Activated naive CD8-positive, alpha-beta T cell treated with anti-CD3 and anti-CD28 coated beads, Interleukin-2, amount 10 ng/mL, durations not matched to agents 7 days and 5 days (primary cell): ENCODE measurements at regions not wholly inside any gene's neighbourhood (a gene's known extent, or its start where the extent isn't known, plus 50 kb on each side); places are given as distances from the start of the nearest gene placed in this dataset.

Experiments
- ATAC-seq: fragments of 150-1000 bp; cut with Tn5 transposase; one replicate; pipeline ENCODE4 v1.10.0; 2021; ENCODE audit warnings: low read depth, moderate library complexity
- POLR2A ChIA-PET: fragments of 350-600 bp; sonication (Branson Sonifier 250); formaldehyde crosslinking; loops from one replicate; lab custom pipeline; 2021; ENCODE audit warnings: antibody characterized with exemption; lab: Charles Lee
- DNase-seq: peaks from one replicate; pipeline ENCODE4 v3.0.0; 2021
- H3K27ac Mint-ChIP-seq: one replicate; pipeline ENCODE4 v1.8.0; 2022; ENCODE audit warnings: mild to moderate bottlenecking, mixed read lengths
- H3K27me3 Mint-ChIP-seq: one replicate; pipeline ENCODE4 v1.8.0; 2022; ENCODE audit warnings: mild to moderate bottlenecking, moderate library complexity, mixed read lengths
- H3K36me3 Mint-ChIP-seq: one replicate; pipeline ENCODE4 v1.8.0; 2021; ENCODE audit warnings: mild to moderate bottlenecking, mixed read lengths
- H3K4me1 Mint-ChIP-seq: one replicate; pipeline ENCODE4 v1.8.0; 2021; ENCODE audit warnings: mixed read lengths
- H3K4me3 Mint-ChIP-seq: one replicate; pipeline ENCODE4 v1.8.0; 2022; ENCODE audit warnings: mild to moderate bottlenecking, moderate library complexity, mixed read lengths
- H3K9me3 Mint-ChIP-seq: one replicate; pipeline ENCODE4 v1.8.0; 2021; ENCODE audit warnings: mixed read lengths

GRCh38 chr4:135777361-135777760, 1575.8 kb upstream of the PABPC4L start:
- Mint-ChIP-seq H3K36me3 (no peaks in the 10 kb centered on the region), H3K27ac (no peak overlapping the region), H3K4me3 (no peak overlapping the region), H3K27me3 (no peaks in the 10 kb centered on the region), H3K9me3 (peaks cover 1% of the 10 kb centered on the region), H3K4me1 (no peaks in the 10 kb centered on the region)
- POLR2A ChIA-PET, result no interaction called here
- no peak for DNase-seq
- ATAC-seq, result no peak

- peaks cover 1% of the 10 kb centered on the region for H3K9me3 Mint-ChIP-seq
- POLR2A ChIA-PET, result no interaction called here
- DNase-seq (no peak), ATAC-seq (no peak)
- H3K36me3 Mint-ChIP-seq, result no peaks in the 10 kb centered on the region
- no peaks in the 10 kb centered on the region for H3K27me3 Mint-ChIP-seq
- no peaks in the 10 kb centered on the region for H3K4me1 Mint-ChIP-seq
- no peak overlapping the region for H3K27ac Mint-ChIP-seq
- no peak overlapping the region for H3K4me3 Mint-ChIP-seq
Measured at GRCh38 chr4:135775909-135776308, 1574.3 kb upstream of the PABPC4L start.

- Mint-ChIP-seq H3K27ac (no peak overlapping the region), H3K9me3 (peaks cover 7% of the 10 kb centered on the region), H3K4me3 (no peak overlapping the region), H3K4me1 (no peaks in the 10 kb centered on the region), H3K36me3 (no peaks in the 10 kb centered on the region), H3K27me3 (no peaks in the 10 kb centered on the region)
- no peak for ATAC-seq
- DNase-seq, result no peak
- POLR2A ChIA-PET, result no interaction called here
Measured at GRCh38 chr4:135770505-135770904, 1568.9 kb upstream of the PABPC4L start.

- Mint-ChIP-seq H3K4me1 (no peaks in the 10 kb centered on the region), H3K27ac (no peak overlapping the region), H3K36me3 (no peaks in the 10 kb centered on the region), H3K27me3 (no peaks in the 10 kb centered on the region), H3K9me3 (peaks cover 3% of the 10 kb centered on the region), H3K4me3 (no peak overlapping the region)
- no peak for ATAC-seq
- no peak for DNase-seq
- POLR2A ChIA-PET, result no interaction called here
Measured at GRCh38 chr4:135744928-135745327, 1543.3 kb upstream of the PABPC4L start.

- Mint-ChIP-seq H3K9me3 (no peaks in the 10 kb centered on the region), H3K36me3 (no peaks in the 10 kb centered on the region), H3K27ac (no peak overlapping the region), H3K4me3 (no peak overlapping the region), H3K4me1 (no peaks in the 10 kb centered on the region), H3K27me3 (no peaks in the 10 kb centered on the region)
- ATAC-seq (no peak), DNase-seq (no peak)
- POLR2A ChIA-PET, result no interaction called here
Measured at GRCh38 chr4:135741583-135741982, 1540.0 kb upstream of the PABPC4L start.

- Mint-ChIP-seq H3K4me1 (no peaks in the 10 kb centered on the region), H3K9me3 (no peaks in the 10 kb centered on the region), H3K36me3 (no peaks in the 10 kb centered on the region), H3K4me3 (no peak overlapping the region), H3K27ac (no peak overlapping the region), H3K27me3 (no peaks in the 10 kb centered on the region)
- POLR2A ChIA-PET, result no interaction called here
- DNase-seq, result no peak
- ATAC-seq, result no peak
Measured at GRCh38 chr4:135739354-135739753, 1537.8 kb upstream of the PABPC4L start.

- DNase-seq (no peak), ATAC-seq (no peak)
- H3K27ac Mint-ChIP-seq, result no peak overlapping the region
- H3K4me1 Mint-ChIP-seq, result no peaks in the 10 kb centered on the region
- H3K9me3 Mint-ChIP-seq, result peaks cover 5% of the 10 kb centered on the region
- no peak overlapping the region for H3K4me3 Mint-ChIP-seq
- no peaks in the 10 kb centered on the region for H3K36me3 Mint-ChIP-seq
- H3K27me3 Mint-ChIP-seq, result no peaks in the 10 kb centered on the region
- POLR2A ChIA-PET, result no interaction called here
Measured at GRCh38 chr4:135735512-135735911, 1533.9 kb upstream of the PABPC4L start.

- Mint-ChIP-seq H3K4me1 (no peaks in the 10 kb centered on the region), H3K4me3 (no peak overlapping the region), H3K36me3 (no peaks in the 10 kb centered on the region), H3K27ac (no peak overlapping the region), H3K9me3 (peaks cover 5% of the 10 kb centered on the region), H3K27me3 (no peaks in the 10 kb centered on the region)
- ATAC-seq, result no peak
- POLR2A ChIA-PET, result no interaction called here
- DNase-seq, result no peak
Measured at GRCh38 chr4:135732448-135732847, 1530.9 kb upstream of the PABPC4L start.

GRCh38 chr4:135731682-135732081, 1530.1 kb upstream of the PABPC4L start:
- H3K4me1 Mint-ChIP-seq, result no peaks in the 10 kb centered on the region
- POLR2A ChIA-PET, result no interaction called here
- no peak for DNase-seq
- H3K27me3 Mint-ChIP-seq, result no peaks in the 10 kb centered on the region
- peaks cover 9% of the 10 kb centered on the region for H3K9me3 Mint-ChIP-seq
- H3K36me3 Mint-ChIP-seq, result no peaks in the 10 kb centered on the region
- ATAC-seq, result no peak
- H3K27ac Mint-ChIP-seq, result no peak overlapping the region
- H3K4me3 Mint-ChIP-seq, result no peak overlapping the region

- Mint-ChIP-seq H3K27me3 (no peaks in the 10 kb centered on the region), H3K36me3 (no peaks in the 10 kb centered on the region), H3K9me3 (peaks cover 5% of the 10 kb centered on the region), H3K27ac (no peak overlapping the region), H3K4me3 (no peak overlapping the region), H3K4me1 (no peaks in the 10 kb centered on the region)
- POLR2A ChIA-PET, result no interaction called here
- ATAC-seq, result no peak
- DNase-seq, result no peak
Measured at GRCh38 chr4:135724421-135724820, 1522.8 kb upstream of the PABPC4L start.

- H3K4me3 Mint-ChIP-seq, result no peak overlapping the region
- no peak overlapping the region for H3K27ac Mint-ChIP-seq
- peaks cover 1% of the 10 kb centered on the region for H3K9me3 Mint-ChIP-seq
- no peaks in the 10 kb centered on the region for H3K36me3 Mint-ChIP-seq
- POLR2A ChIA-PET, result no interaction called here
- no peak for ATAC-seq
- no peaks in the 10 kb centered on the region for H3K4me1 Mint-ChIP-seq
- DNase-seq, result no peak
- H3K27me3 Mint-ChIP-seq, result no peaks in the 10 kb centered on the region
Measured at GRCh38 chr4:135718019-135718418, 1516.4 kb upstream of the PABPC4L start.

GRCh38 chr4:135705343-135705742, 1503.8 kb upstream of the PABPC4L start:
- no peak for DNase-seq
- Mint-ChIP-seq H3K9me3 (peaks cover 2% of the 10 kb centered on the region), H3K36me3 (no peaks in the 10 kb centered on the region), H3K27ac (no peak overlapping the region), H3K4me1 (no peaks in the 10 kb centered on the region), H3K27me3 (no peaks in the 10 kb centered on the region), H3K4me3 (no peak overlapping the region)
- POLR2A ChIA-PET, result no interaction called here
- ATAC-seq, result no peak

GRCh38 chr4:135694066-135694465, 1492.5 kb upstream of the PABPC4L start:
- H3K36me3 Mint-ChIP-seq, result no peaks in the 10 kb centered on the region
- H3K27ac Mint-ChIP-seq, result no peak overlapping the region
- POLR2A ChIA-PET, result no interaction called here
- H3K9me3 Mint-ChIP-seq, result peaks cover 10% of the 10 kb centered on the region
- DNase-seq (no peak), ATAC-seq (no peak)
- no peaks in the 10 kb centered on the region for H3K4me1 Mint-ChIP-seq
- no peaks in the 10 kb centered on the region for H3K27me3 Mint-ChIP-seq
- no peak overlapping the region for H3K4me3 Mint-ChIP-seq

GRCh38 chr4:135684001-135684400, 1482.4 kb upstream of the PABPC4L start:
- H3K4me1 Mint-ChIP-seq, result no peaks in the 10 kb centered on the region
- H3K27me3 Mint-ChIP-seq, result no peaks in the 10 kb centered on the region
- ATAC-seq, result no peak
- DNase-seq, result no peak
- H3K9me3 Mint-ChIP-seq, result no peaks in the 10 kb centered on the region
- POLR2A ChIA-PET, result no interaction called here
- no peak overlapping the region for H3K4me3 Mint-ChIP-seq
- H3K27ac Mint-ChIP-seq, result no peak overlapping the region
- H3K36me3 Mint-ChIP-seq, result no peaks in the 10 kb centered on the region

- Mint-ChIP-seq H3K27ac (no peak overlapping the region), H3K27me3 (no peaks in the 10 kb centered on the region), H3K36me3 (no peaks in the 10 kb centered on the region), H3K4me3 (no peak overlapping the region), H3K9me3 (no peaks in the 10 kb centered on the region), H3K4me1 (no peaks in the 10 kb centered on the region)
- POLR2A ChIA-PET, result no interaction called here
- ATAC-seq (no peak), DNase-seq (no peak)
Measured at GRCh38 chr4:135672202-135672601, 1470.6 kb upstream of the PABPC4L start.
